Gastroesophageal sphincter (tissue), 4 donors: ENCODE measurements at regions not wholly inside any gene's neighbourhood (a gene's known extent, or its start where the extent isn't known, plus 50 kb on each side); places are given as distances from the start of the nearest gene placed in this dataset.

ENCODE experiments used
- ATAC-seq: fragments of 150-250 bp; one replicate; pipeline ENCODE4 v1.9.1; 2016; ENCODE audit warnings: mild to moderate bottlenecking, moderate library complexity
- H3K27ac ChIP-seq, 4 donors: fragments of 200-600 bp; sonication (generic) in 3 of 4; 1 replicate in 3 of 4; 2 replicates in 1 of 4; pipeline ENCODE4 v1.5.1; 2016 to 2019
- H3K27me3 ChIP-seq: fragments of 200-600 bp; sonication (generic); one replicate; pipeline ENCODE4 v1.5.1; 2019
- H3K36me3 ChIP-seq, 2 donors: fragments of 200-600 bp; sonication (generic); one replicate each; pipeline ENCODE4 v1.5.1; 2019; ENCODE audit warnings: control low read depth in 1 of 2
- H3K4me1 ChIP-seq, 3 donors: fragments of 200-600 bp; sonication (generic); 1 replicate in 2 of 3; 2 replicates in 1 of 3; pipeline ENCODE4 v1.5.1; 2016 to 2019; ENCODE audit warnings: control low read depth in 2 of 3
- H3K4me3 ChIP-seq, 2 donors: fragments of 200-600 bp; sonication (generic); one replicate each; pipeline ENCODE4 v1.5.1; 2019; ENCODE audit warnings: mild to moderate bottlenecking in 1 of 2, moderate library complexity in 1 of 2
- H3K9me3 ChIP-seq, 3 donors: fragments of 200-600 bp; sonication (generic); one replicate each; pipeline ENCODE4 v1.5.1; 2017 to 2019; ENCODE audit warnings: control low read depth in 2 of 3
- EP300 ChIP-seq: sonication (generic); formaldehyde crosslinking; IDR thresholded peaks from one replicate; pipeline ENCODE4 v1.6.1; 2017; ENCODE audit warnings: antibody characterized with exemption, mild to moderate bottlenecking
- POLR2A ChIP-seq, 2 donors: fragments of 450-650 bp; IDR thresholded peaks; one replicate each; pipeline ENCODE4 v1.6.1; 2017; ENCODE audit warnings: antibody characterized with exemption in 2 of 2, mild to moderate bottlenecking in 2 of 2, moderate library complexity in 1 of 2
- POLR2AphosphoS5 ChIP-seq: sonication (generic); formaldehyde crosslinking; IDR thresholded peaks from one replicate; pipeline ENCODE4 v1.6.1; 2017; ENCODE audit warnings: antibody characterized with exemption
- WGBS, 2 donors: methylation state at CpG; one replicate each; pipeline ENCODE4 v1.1.5; 2018; ENCODE audit warnings: low coverage in 1 of 2; 5-methylcytosine and 5-hydroxymethylcytosine counted together
- TF ChIP-seq, protein P1 (sequence below), 4 experiments: fragments of 200-600 bp in 2 of 4; fragments of 450-650 bp in 2 of 4; sonication (generic) in 1 of 4; IDR thresholded peaks; one replicate each; pipeline ENCODE4 v1.5.1; 2017 to 2019; ENCODE audit warnings: antibody characterized with exemption in 4 of 4, mild to moderate bottlenecking in 2 of 4, moderate library complexity in 2 of 4

GRCh38 chr3:124229836-124230235 is 237.9 kb upstream of the ROPN1 start:
- no peak overlapping the region for H3K27ac ChIP-seq
- H3K36me3 ChIP-seq = peaks cover 0 to under 1% of the 10 kb centered on the region in 2 donors
- H3K27me3 ChIP-seq = no peaks in the 10 kb centered on the region
- TF ChIP-seq EP300 (no peak), POLR2A (IDR thresholded peaks at IDR 0.05) (no peak), POLR2AphosphoS5 (no peak)
- TF ChIP-seq, protein P1, sequence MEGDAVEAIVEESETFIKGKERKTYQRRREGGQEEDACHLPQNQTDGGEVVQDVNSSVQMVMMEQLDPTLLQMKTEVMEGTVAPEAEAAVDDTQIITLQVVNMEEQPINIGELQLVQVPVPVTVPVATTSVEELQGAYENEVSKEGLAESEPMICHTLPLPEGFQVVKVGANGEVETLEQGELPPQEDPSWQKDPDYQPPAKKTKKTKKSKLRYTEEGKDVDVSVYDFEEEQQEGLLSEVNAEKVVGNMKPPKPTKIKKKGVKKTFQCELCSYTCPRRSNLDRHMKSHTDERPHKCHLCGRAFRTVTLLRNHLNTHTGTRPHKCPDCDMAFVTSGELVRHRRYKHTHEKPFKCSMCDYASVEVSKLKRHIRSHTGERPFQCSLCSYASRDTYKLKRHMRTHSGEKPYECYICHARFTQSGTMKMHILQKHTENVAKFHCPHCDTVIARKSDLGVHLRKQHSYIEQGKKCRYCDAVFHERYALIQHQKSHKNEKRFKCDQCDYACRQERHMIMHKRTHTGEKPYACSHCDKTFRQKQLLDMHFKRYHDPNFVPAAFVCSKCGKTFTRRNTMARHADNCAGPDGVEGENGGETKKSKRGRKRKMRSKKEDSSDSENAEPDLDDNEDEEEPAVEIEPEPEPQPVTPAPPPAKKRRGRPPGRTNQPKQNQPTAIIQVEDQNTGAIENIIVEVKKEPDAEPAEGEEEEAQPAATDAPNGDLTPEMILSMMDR (IDR thresholded peaks at IDR 0.05) = no peak
- ATAC-seq = no peak
- no peaks in the 10 kb centered on the region for H3K4me1 ChIP-seq
- H3K4me3 ChIP-seq = no peak overlapping the region
- H3K9me3 ChIP-seq = peaks cover 0 to 9% (median 0%) of the 10 kb centered on the region in 3 donors
- WGBS, 2 donors = 94 to 100% methylated on average over 2 of the region's 2 CpGs

DNA sequence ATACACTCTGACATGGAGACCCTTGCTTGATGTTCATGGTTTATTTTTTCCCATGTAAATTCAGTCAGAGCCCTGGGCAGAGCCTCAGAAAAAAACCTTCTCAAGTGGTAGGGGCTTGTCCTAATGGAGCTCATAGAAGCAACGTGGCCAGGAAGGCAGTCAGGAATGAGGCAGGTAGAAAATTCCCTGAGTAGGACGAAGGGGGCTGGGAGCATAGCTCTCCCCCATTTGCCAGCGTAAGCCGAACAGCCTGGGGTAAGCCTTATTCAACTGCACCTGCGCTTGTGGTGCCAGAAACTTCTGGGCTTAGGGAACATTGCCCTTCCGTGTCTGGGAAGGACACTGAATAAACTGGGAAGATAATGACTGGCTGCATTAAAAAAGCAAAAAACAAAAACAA is 238.5 kb upstream of the ROPN1 start:
- no peak overlapping the region for H3K4me3 ChIP-seq
- 77 to 80% methylated on average over 1 to 5 of the region's 6 CpGs for WGBS, 2 donors
- no peaks in the 10 kb centered on the region for H3K27me3 ChIP-seq

GRCh38 chr3:124230998-124231397 is 239.1 kb upstream of the ROPN1 start:
- no peak overlapping the region for H3K4me3 ChIP-seq
- ATAC-seq = no peak

More for the DNA sequence above, 238.5 kb upstream of the ROPN1 start:
- H3K27ac ChIP-seq = no peak overlapping the region
- H3K4me1 ChIP-seq = no peaks in the 10 kb centered on the region
- TF ChIP-seq POLR2AphosphoS5 (no peak), EP300 (no peak), POLR2A (IDR thresholded peaks at IDR 0.05) (no peak)
- TF ChIP-seq, protein P1 (IDR thresholded peaks at IDR 0.05) = no peak
- peaks cover 0 to 3% of the 10 kb centered on the region in 2 donors for H3K36me3 ChIP-seq
- peaks cover 0 to 9% (median 0%) of the 10 kb centered on the region in 3 donors for H3K9me3 ChIP-seq
- no peak for ATAC-seq

GRCh38 chr3:124234852-124235252 is 242.9 kb upstream of the ROPN1 start:
- no peak overlapping the region for H3K27ac ChIP-seq
- WGBS, 2 donors = 55% methylated on average over 1 of the region's 7 CpGs; no CpG with 5 or more reads in 1 of the 2 donors
- no peak for TF ChIP-seq POLR2A (IDR thresholded peaks at IDR 0.05)
- peak; percentile 16 for TF ChIP-seq POLR2AphosphoS5
- no peaks in the 10 kb centered on the region for H3K27me3 ChIP-seq
- H3K4me1 ChIP-seq = no peaks in the 10 kb centered on the region
- H3K4me3 ChIP-seq = no peak overlapping the region
- H3K36me3 ChIP-seq = peaks cover 0 to 3% of the 10 kb centered on the region in 2 donors
- no peaks in the 10 kb centered on the region for H3K9me3 ChIP-seq
- ATAC-seq = peak; percentile 57

More at GRCh38 chr3:124230998-124231397, 239.1 kb upstream of the ROPN1 start:
- H3K27me3 ChIP-seq = no peaks in the 10 kb centered on the region
- peaks cover 0 to 3% of the 10 kb centered on the region in 2 donors for H3K36me3 ChIP-seq
- H3K9me3 ChIP-seq = peaks cover 0 to 9% (median 0%) of the 10 kb centered on the region in 3 donors
- H3K4me1 ChIP-seq = no peaks in the 10 kb centered on the region
- TF ChIP-seq POLR2A (IDR thresholded peaks at IDR 0.05) (no peak), EP300 (no peak), POLR2AphosphoS5 (no peak)
- TF ChIP-seq, protein P1 (IDR thresholded peaks at IDR 0.05) = no peak
- H3K27ac ChIP-seq = no peak overlapping the region
- WGBS, 2 donors = 92% methylated on average over 5 to 7 of the region's 7 CpGs

GRCh38 chr3:124235446-124235845 is 243.5 kb upstream of the ROPN1 start:
- no peaks in the 10 kb centered on the region for H3K9me3 ChIP-seq
- TF ChIP-seq POLR2A (IDR thresholded peaks at IDR 0.05) (no peak), EP300 (no peak)
- no peaks in the 10 kb centered on the region for H3K27me3 ChIP-seq
- H3K4me3 ChIP-seq = no peak overlapping the region
- H3K4me1 ChIP-seq = no peaks in the 10 kb centered on the region
- peaks cover 0 to 3% of the 10 kb centered on the region in 2 donors for H3K36me3 ChIP-seq
- WGBS, 2 donors = 89 to 100% methylated on average over 2 to 4 of the region's 6 CpGs
- ATAC-seq = no peak
- H3K27ac ChIP-seq = peak overlapping the region in 2 of 4 donors; percentile 22 to 26

GRCh38 chr3:124243177-124243859 is 251.4 kb upstream of the ROPN1 start:
- Histone ChIP-seq H3K9me3 (no peaks in the 10 kb centered on the region), H3K4me1 (peaks cover 0 to 19% (median 13%) of the 10 kb centered on the region in 3 donors), H3K4me3 (no peak overlapping the region), H3K36me3 (no peaks in the 10 kb centered on the region), H3K27ac (no peak overlapping the region), H3K27me3 (no peaks in the 10 kb centered on the region)
- ATAC-seq = no peak
- TF ChIP-seq EP300 = no peak
- no peak for TF ChIP-seq POLR2A (IDR thresholded peaks at IDR 0.05)
- TF ChIP-seq POLR2AphosphoS5 = no peak
- TF ChIP-seq, protein P1 (IDR thresholded peaks at IDR 0.05) = no peak
- 94 to 100% methylated on average over 3 to 4 of the region's 5 CpGs for WGBS, 2 donors
